HCEC 1CT (cell line): ENCODE measurements at regions not wholly inside any gene's neighbourhood (a gene's known extent, or its start where the extent isn't known, plus 50 kb on each side); places are given as distances from the start of the nearest gene placed in this dataset.
"Not testable (repeated sequence)": the region's sequence is repeated elsewhere in the genome, so short reads cannot be mapped to it uniquely, and the experiment has no call there.

Experiments used
- DNase-seq: peaks from one replicate; pipeline ENCODE4 v3.0.0-alpha.2; 2017

DNA sequence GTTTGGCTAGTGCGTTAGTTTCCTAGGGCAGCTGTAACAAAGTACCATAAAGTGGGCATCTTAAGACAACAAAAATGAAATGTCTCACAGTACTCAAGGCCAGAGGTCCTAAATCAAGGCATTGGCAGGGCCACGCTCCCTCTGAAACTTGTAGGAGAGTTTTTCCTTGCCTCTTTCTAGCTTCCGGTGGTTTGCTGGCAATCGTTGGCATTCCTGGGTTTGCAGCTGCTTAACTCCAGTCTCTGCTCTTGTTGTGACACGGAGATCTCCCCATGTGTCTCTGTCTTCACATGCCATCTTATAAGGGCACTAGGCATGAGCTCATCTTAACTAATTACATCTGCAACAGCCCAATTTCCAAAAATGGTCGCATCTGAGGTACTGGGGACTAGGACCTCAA, 362.0 kb upstream of the BOD1L1 start:
- peak; percentile 42 for DNase-seq

DNA sequence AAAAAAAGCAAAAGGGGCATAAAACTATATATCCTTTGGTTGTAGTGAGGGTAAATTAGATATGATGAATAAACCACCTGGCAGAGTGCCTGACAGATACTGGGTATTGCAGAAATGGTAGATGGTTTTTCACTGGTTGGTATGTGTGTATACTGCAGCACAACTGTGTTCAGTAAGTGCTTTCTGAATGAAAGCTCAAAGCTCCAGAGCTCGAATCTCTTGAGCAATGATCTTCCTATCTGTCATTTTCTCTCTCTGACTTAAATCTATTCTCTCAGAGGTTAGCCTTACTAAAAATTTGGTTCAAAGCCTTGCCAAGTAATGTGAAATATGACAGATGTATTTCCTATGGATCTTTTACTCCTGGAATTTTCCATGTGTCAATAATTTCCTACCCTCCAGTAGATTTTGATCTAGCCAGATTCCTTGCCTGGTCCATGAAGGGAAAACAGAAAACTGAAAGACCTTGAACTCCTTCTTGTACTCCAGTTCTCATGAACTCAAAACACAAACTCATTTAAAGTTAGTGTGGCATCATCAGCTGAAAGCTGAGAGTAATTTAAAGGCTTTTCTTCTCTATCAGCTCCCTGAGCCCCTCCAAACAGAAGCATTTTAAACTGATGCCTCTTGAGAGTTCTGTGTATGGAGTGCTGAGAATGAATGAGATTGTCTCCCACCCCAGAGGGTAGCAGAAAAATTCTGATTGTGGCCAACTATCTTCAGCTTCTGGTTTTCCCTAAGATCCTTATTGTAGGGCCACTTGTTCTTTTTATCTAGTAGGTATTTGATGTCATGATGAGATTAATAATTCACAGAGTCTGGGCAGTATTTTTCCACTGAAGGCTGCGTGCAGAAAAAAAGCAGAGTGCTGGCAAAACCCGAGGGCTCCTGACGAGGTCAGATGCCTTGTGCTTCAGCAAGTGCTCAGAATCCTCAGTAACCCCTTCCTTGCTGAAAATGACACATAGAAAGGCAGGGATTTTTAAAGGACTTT, 363.4 kb upstream of the BOD1L1 start:
- DNase-seq = peak; percentile 23

DNA sequence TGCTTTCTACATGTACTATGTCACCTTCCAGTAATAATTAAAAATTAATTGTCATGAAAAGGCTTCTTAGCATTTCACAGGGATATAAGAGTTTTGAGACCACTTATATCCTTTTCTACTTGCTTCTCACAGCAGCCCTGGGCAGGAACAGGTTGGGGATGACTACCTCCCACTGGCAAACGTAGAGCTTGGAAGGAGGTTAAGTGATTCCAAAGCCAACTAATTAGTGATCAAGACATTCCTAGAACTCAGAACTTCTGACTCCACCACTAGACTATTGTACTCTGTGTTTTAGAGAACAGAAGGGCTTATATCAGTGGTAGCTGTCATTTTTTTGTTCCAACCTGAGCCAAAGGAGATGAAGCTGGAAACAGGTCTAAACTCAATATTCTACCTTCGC, 364.5 kb upstream of the BOD1L1 start:
- DNase-seq = no peak

DNA sequence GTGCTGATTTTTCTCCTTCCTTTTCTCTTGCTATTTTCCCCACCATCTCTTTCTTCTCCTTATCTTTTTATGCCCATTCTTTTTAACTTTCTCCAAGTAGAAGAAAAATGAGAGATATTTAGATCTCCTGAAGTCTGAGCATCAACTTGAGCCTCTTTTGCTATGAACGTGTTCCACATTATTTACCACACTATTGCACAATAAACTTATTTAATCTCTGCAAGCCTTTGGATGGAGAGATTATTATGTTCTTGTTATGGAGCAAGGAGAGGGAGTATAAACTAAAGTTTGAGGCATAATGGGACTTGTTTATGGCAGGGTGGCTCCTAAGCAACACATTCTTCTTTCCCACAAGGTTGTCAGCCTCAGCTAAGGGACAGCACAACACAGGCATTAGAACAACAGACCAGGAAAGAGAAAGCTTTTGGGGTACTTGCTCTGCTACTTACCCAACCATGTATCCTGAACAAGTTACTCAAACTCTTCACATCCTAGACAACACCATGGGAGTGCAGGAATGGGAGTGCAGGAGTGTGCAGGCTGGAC, 365.5 kb upstream of the BOD1L1 start:
- DNase-seq = no peak

DNA sequence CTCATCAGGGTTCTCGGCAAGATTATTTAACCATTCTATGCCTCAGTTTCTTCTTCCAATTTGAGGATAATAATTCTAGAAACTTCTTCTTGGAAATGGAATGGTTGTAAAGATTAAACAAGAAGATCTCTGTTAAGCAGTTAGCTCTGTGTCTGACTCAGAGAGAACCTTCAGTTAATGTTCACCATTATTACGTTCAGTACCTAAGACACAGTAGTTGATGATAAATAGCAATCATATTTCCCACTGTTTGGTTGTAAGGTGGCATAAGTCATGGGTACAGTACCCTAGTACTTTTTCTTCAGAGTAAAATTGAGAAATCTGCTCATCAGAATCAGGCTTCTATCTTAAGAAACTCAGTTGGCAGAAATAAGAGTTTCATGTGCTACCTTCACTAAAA, 366.5 kb upstream of the BOD1L1 start:
- DNase-seq = no peak

DNA sequence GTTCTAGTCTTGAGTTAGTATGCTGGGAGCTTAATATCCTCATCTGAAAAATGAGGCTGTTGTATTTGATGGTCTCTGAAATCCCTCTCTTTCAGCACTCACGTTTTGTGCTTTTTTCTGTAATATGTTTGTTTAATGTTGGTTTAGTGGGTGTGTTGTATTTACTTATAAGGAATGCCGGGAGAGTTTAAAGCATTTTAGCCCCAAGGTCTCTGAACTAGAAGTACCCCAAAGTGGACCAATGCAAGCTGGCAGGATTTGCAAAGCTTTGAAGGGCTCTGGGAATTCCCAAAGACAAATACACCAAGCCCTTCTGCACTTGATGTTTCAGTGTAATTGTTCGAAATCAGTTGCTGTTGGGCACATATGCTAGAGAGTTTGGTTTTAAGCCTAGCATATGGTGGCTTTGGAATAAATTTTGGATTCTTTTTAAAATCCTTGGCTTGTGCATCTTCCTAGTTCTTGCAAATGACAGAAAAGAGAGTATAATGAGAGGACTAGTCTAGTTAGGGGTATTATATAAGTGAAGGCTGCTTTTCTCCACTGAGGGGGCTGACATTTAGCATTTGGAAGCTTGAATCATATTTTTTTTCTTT, 371.4 kb upstream of the BOD1L1 start:
- no peak for DNase-seq

DNA sequence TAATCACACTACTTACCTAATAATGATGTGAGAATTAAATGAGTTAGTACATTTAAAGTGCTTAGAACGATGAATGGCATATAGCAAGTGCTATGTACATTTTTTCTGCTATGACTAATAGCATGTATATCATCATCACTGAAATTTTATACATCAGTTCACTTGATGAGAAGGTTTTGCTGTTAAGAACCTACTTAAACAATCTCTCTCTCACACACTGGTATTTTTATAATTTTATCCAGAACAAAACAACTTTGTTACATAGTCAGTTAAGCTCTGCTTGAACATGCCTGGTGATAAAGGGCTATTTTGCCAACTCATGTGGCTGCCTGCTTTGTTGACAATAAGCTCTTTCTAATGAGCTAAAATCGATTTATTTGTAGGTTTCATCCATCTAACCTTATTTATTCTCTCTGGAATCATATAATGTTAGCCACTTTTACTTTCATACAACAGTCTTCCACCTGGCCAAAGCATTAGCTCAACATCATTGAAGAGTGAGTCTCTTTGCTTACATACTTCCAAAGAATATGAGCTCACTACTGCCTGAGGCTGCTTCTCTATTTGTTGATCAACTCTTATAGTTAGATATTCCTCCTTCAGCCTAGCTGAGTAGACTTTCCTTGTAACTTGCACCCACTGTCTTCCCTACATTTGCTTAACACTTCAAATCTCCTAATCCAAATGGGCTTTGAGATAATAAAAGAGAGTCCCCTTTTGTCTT, 372.7 kb upstream of the BOD1L1 start:
- DNase-seq = peak; percentile 25

DNA sequence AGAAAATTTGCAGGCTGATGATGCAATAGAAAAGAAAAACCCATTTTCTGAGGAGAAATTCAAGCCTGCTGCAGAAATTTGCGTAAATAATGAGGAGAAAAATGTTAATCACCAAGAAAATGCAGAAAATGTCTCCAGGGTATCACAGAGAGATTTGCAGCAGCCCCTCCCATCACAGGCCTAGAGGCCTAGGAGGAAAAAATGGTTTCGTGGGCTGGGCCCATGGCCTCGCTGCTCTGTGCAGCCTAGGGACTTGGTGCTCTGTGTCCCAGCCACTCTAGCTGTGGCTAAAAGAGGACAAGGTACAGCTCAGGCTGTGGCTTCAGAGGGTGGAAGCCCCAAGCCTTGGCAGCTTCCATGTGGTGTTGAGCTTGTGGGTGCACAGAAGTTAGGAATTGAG, 374.8 kb upstream of the BOD1L1 start:
- DNase-seq = not testable (repeated sequence)

- DNase-seq = no peak
Observed at GRCh38 chr4:14008494-14008893, 381.0 kb upstream of the BOD1L1 start.

- DNase-seq = no peak
Observed at GRCh38 chr4:14018191-14018853, 390.8 kb upstream of the BOD1L1 start.

DNA sequence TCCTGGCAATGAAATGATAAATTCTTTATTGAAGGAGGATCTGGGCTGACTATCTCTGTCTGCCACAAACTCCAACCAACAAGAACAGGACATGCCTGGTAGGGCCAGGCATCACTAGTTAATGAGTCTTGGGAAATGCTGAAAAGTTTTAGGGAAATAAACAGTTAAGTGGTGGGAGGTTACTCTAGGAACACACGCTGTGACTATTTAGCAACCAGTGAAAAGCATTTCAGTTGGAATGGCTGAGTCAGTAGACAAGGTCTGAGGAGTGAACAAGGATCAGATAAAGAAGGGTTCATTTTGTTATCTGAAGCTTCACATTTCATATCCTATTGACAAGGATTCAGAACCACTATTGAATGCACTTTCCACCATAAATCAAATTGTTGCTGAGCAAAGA, 394.9 kb upstream of the BOD1L1 start:
- DNase-seq = peak; percentile 29

- DNase-seq = peak; percentile 41
Observed at GRCh38 chr4:14023036-14023435, 395.5 kb upstream of the BOD1L1 start.

DNA sequence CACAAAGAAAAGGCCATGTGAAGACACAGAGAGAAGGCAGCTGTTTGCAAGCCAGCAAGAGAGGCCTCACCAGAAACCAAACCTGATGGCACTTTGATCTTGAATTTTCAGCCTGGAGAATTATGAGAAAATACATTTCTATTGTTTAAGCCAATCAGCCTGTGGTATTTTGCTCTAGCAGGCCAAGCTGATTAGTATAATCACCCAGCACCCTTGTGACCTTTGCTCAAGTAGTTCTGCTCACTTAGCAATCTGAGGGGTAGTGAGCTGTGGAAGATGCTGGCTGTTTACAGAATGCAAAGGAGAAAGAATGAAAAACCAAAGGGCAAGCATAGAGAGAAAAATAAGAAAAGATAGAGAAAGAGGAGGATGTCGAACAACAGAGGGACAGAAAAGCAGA, 396.4 kb upstream of the BOD1L1 start:
- DNase-seq = no peak

DNA sequence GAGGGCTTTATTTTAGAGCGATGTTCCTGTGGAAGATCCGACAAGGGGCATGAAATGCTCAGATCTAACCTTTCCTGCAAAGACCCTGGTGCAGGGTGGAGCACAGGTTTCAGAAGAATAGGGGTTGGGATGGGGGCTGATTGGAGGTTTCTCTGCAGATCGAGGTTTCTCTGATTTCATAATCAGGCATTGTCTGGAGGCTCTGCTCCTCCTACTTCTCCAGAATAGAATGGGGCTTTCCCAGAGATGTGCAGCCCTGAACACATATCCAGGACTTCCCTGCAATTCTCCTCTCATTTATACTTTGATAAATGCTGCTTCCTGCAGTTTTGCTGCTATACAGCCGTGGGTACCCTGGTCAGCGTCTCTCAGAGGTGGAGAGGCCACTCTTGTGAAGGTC, 397.6 kb upstream of the BOD1L1 start:
- no peak for DNase-seq

DNA sequence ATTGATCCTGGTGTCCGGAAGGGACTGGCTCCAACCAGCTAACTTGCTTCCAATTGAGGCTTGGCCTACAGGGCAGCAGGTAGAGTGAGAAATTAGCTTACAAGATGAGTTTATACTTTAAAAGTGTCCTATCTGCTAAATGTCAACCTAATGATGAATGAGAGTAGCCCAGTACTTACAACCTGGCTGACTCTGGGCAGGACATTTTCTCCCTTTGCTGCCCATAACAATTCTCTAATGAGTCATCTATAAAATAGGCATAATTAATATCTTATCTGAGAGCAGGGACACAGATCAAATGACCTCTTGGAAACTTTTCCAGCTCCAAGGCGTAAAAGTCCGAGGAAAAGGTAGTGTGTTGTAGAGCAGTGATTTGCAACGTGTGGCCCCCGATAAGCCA, 398.4 kb upstream of the BOD1L1 start:
- DNase-seq = no peak

DNA sequence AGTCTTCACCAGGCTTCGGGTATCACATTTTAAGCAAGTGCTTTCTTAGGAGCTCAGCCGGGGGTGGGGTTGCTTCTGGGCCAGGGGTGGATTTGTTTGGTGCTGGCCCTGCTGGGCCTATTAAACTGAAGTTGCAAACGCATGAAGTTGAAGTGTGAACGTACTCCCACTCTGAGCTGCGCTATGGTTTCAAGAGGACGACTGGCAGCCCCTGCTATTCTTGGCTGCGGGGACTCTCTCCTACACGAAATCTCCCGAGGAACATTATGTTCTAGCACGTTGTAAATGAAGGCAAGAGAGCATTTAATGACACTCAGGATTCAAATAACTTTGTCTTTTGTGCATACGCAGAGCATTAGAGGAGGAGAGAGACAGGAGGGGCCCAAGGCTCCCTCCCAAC, 401.3 kb upstream of the BOD1L1 start:
- DNase-seq = no peak

DNA sequence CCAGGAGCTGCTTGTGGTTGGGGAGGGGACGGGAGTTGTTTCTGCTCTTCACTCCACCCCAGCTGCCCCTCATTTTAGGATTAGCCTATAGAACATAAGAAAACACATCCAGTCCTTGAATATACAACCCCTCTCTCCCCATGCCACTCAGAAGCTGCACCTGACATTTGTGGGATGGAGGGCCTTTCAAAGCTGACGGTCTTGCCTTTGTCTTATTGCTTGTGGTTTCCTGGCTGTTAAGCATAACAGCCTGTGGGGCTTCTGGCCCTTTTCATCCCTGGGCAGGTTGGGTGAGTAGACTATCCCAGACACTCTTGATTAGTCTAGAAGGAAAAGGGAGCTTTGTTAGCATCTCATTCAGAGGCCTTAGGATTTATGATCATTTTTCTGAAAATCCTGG, 407.6 kb upstream of the BOD1L1 start:
- DNase-seq = no peak

DNA sequence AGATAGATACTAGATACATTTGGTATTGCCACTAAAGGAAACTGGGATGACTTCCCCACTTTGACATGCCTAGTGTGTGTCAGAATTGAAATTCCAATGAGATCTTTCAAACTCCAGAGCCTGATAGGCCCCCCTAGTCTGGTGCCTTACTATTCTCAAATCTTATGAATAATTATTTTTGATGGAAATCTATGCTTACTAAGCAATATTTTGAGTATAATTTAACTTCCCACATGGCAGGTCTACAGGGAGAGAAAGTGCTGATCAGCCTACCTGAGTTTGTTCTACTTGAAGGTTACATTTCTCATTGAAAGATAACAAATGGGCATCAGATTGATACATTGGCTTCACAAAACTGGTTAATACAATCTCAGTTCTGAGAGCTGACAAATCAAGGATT, 415.7 kb upstream of the BOD1L1 start:
- DNase-seq = no peak

GRCh38 chr4:14046642-14047041, 419.1 kb upstream of the BOD1L1 start:
- DNase-seq = no peak

- DNase-seq = no peak
Observed at GRCh38 chr4:14047840-14048239, 420.3 kb upstream of the BOD1L1 start.

DNA sequence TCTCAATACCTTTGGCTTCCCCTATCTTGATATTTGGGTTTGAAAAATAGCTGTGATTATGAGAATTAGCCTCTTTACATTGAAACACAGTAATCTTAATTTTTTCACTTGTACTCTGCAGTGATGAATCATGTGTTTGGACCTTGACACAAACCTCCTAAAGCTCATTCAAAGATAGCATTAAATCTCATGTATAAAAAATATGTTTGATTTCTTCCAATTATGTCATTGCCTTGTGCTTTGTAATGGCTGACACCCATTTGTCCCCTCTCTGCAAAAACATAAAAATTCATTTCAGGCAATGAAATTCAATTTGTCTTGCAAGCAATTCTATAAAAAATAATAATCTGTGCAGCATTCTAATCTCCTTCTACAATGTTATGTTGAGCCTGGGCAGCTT, 422.4 kb upstream of the BOD1L1 start:
- DNase-seq = no peak

- DNase-seq = no peak
Observed at GRCh38 chr4:14053291-14053690, 425.8 kb upstream of the BOD1L1 start.

GRCh38 chr4:14054391-14054790, 426.9 kb upstream of the BOD1L1 start:
- DNase-seq = no peak
